ENCODE measurements at regions not wholly inside any gene's neighbourhood (a gene's known extent, or its start where the extent isn't known, plus 50 kb on each side); places are given as distances from the start of the nearest gene placed in this dataset.

- TF ChIP-seq CTCF (IDR thresholded peaks at IDR 0.05) = no peak
- TF ChIP-seq EZH2 (IDR thresholded peaks at IDR 0.05; ENCODE audit: borderline replicate concordance, insufficient read depth, low read depth, low read length, poor library complexity, severe bottlenecking) = no peak
Measured at GRCh38 chr11:95501761-95502266, 270.8 kb upstream of the SESN3 start.

All from B cell (primary cell).